HG03064 (cell line): ENCODE measurements at regions not wholly inside any gene's neighbourhood (a gene's known extent, or its start where the extent isn't known, plus 50 kb on each side); places are given as distances from the start of the nearest gene placed in this dataset.
"Not testable (repeated sequence)": the region's sequence is repeated elsewhere in the genome, so short reads cannot be mapped to it uniquely, and the experiment has no call there.

ENCODE experiments used
- ATAC-seq: cut with Tn5 transposase; IDR thresholded peaks from one replicate; pipeline ENCODE4 v1.9.1; 2021; ENCODE audit warnings: low read depth; ENCODE audit not compliant: unreplicated experiment

DNA sequence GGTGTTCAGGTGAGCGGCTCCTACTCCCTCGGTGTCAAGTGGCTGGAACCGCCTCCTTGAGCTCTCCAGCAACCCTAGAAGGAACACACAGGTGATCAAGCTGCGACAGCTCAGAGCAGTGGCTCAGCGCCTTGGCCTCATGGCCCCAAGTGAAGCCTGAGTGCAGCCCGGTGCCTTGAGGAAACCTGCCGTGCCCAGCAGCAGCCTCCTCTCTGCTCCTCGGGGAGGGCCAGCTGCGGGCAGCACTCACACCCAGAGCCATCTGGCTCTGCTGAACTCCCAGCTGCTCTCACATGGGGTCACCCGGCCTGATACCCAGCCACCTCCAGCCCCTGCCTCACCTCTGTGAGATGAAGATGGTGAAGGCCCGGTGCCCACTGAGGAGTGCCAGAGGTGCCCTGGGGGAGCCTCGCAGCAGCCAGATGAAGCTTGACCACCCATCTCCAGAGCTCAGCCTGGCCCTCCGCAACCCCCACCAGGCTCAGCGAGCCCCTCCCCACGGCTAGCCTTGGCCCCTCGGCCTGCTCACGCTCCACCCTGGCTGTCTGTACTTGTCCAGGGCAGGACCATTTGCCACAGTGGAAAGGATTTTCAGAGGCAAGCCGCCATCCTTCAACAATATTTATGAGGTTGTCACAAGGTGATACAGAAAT, 70.6 kb upstream of the RAB6C start:
- no peak for ATAC-seq

DNA sequence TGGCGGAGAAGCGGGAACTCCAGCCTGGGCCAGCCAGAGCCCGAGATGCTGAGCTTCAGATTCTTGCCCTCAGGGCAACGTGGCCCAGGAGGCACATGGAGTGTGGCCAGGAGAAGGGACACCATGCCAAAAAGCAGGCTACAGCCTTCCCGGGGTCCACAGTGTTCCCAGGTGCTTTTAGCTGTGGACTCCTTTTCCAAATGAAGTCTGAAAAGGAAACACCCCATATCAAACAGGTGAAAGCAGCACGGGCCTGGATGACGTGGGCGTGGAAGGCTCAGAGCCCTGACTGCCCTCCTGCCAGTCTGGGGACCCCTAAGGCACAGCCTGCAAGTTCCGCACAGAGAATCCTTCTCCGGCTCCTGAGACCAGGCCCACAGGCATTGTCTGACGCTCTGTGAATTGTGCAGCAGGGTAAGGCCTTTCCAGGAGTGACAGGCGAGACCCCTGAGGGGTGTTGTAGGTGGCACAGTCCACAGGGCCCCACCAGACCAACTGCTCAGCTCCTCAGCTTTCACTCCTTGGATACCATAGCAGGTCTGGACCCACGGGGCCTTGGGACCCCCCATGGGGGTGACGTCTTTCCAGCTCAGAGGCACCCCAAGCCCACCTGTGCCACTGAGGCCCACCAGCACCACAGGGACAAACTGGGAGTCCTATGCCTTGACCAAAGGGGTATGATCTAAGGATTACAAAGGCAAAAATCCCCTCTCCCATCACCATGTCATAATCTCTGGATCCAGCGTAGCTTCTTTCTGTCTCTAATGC, 69.6 kb upstream of the RAB6C start:
- ATAC-seq = no peak

DNA sequence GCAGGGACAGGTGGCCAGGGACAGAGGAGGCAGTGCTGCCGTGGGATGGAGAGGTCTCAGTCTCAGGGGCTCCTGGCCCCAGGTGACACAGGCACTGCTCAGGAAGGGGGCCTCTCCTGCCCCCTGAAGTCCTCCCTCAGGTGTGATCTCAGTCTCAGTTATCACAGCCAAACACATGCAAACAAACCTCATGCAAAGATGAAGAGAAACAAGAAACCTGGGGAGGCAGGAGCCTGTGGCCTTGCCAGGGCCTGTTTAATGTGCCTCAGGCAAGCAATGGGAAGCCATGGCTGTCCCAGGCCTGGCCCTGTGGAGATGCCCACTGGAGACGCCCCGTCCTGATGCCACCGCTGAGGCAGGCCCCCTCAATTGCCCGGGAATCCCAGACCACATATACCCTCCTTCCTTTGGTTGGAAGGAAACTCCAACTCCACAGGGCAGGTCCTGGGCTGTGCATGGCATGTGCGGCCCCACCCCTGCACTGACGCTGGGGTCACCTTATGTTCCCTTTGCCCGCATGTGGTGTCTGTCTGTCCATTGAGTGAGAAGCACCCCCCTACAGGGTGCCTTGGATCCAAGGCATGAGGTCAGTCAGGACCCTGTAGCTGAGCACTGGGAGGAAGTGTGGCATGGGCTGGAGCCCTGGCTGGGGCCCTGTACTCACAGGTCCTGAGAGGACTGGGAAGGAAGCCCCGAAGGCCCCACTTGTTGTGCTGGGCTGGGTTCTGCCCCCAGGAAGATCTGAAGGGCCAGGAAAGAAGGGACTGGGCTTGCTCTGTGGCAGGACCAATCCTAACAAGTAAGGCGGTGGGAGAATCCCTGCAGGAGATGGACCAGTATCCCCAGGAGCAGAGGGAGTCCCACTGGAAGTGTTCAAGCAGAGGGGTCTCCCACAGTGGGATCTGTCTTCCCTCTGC, 68.8 kb upstream of the RAB6C start:
- ATAC-seq = no peak

DNA sequence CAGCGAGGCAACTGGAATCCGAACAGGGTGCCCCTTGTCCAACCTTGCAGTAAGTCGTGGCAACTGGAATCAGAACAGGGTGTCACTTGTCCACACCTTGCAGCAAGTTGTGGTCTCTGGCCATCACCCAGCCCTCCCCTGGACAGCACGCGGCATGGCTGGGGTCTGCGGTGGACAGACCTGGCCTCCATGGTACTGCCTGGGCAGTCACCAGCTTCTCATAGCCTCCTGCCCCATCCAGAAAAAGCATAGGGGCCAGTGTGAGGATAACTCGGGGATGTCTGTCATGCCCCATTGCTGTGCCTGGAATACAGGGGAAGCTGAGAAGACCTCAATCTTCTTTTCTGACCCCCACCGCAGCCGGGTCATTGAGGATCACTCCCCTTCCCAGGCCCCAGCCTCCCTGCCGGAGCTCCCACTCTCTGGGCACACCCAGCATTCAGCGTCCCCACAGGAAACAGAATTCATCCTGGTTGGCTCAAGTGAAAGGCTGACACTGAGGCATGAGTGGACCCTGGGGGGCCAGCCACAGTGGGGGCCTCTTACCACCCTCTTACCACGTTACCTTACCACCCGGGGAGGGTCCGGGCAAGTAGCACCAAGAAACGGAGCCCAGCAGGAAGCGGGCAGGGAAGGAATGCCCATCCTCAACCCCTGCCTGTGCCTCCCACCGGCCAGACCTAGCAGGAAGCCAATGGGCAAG, 68.0 kb upstream of the RAB6C start:
- ATAC-seq = no peak

DNA sequence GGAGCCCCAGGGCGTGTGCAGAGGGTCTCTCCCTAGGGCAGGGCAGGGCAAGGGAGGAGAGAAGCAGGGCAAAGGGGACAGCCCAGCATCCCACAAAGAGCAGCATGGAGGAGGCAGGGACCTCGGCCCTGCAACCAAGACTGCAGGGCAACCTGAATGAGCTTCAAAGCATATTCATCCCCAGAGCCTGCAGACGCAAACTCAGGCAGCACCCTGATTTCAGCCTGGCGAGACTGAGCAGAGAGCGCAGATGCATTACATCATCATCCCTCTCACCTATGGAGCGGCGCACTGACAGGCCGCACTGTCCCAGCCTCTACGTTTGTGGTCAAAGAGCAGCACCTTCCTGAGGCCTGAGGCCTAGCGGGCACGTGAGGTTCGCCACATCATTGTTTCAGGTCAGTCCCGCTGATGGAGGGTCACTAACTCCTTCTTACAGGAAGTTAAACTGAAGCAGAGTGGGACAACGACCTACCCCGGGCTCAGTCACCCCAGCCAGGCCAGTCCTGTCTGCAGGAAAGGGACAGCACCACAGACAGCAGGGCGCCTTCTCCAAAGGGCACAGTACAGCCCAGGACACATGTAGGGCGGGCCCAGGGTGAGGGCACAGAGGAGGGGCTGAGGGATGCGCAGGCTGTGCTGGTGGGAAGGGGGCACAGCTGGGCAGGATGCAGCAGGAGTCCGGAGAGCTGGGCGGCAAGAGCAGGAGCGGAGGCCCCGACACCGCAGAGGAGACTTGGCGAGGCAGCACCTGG, 67.2 kb upstream of the RAB6C start:
- no peak for ATAC-seq

DNA sequence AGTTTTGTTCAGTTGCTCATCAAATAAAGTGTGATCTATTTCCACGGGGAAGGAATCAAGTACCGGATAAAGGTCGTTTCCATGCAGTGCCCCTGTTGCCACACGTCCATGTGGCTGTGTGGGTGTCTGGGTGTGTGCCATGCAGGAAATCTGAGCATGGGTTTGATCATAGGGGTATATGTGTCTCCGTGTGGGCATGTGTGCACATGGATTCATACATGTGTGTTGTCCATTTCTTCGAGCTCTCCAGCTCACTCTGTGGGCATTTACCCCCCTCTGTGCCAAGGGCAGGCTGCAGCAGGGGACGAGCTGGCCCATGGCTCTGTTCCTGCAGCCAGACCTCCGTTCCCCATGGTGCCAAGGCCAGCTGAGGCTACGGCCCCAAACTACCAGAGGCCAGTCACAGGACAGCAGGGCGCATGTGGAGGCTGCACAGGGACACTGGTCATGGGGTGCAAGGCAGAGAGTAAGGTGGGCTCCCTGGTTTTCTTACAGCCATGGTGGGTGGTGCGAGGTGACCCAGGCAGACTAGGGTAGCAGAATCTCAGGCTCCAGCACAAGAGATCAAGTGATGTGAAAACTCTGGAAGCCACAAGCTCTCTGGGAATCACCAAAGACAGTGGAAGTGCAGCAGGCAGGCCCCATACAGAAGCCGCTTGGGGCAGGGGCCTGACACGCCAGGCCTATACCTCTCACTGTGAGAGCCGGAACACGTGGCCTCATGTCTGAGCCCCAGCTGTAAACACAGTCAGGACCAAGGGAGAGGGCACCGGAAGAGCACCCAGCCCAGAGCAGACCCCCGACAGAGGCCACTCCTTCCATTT, 66.4 kb upstream of the RAB6C start:
- ATAC-seq = no peak

DNA sequence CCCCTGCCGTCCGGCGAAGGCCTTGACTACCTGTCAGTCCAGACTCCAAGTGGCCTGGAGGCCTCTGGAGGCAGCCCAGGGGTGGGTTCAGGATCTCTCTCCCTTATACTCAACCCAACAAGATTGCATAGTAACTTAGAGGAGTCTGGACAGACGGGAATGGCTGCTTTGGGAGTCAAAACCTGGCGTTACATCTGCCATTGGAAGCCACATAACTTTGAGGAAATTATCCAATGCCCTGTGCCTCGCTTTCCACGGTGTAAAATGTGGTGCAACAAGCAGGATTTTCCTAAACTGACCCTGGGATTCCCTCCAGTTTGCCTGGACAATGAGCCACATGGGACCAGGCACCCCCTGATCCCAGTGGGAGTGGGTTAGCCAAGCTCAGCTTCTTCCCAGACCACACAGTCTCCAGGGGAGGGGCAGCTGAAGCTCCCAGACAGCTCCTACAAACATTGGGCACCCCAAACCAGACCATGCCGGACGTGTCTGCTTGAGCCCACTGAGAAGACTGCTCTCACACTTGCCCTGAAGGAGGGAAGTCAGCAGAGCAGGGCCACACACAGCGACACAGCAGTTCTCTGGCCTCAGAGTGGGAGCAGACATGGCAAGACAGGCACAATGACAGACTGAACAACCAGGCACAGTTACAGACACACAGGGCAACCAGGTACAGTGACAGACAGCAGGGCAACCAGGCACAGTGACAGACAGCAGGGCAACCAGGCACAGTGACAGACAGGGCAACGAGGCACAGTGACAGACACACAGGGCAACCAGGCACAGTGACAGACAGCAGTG, 65.6 kb upstream of the RAB6C start:
- ATAC-seq = no peak

DNA sequence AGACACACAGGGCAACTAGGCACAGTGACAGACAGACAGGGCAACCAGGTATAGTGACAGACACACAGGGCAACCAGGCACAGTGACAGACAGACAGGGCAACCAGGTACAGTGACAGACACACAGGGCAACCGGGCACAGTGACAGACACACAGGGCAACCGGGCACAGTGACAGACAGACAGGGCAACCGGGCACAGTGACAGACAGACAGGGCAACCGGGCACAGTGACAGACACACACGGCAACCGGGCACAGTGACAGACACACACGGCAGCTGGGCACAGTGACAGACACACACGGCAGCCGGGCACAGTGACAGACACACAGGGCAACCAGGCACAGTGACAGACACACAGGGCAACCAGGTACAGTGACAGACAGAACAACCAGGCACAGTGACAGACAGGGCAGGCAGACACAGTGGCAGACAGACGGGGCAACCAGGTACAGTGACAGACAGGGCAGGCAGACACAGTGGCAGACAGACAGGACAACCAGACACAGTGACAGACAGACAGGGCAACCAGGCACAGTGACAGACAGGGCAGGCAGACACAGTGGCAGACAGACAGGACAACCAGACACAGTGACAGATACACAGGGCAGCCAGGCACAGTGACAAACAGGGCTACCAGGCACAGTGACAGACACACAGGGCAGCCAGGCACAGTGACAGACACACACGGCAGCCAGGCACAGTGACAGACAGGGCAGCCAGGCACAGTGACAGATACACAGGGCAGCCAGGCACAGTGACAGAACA, 64.7 kb upstream of the RAB6C start:
- ATAC-seq = no peak

DNA sequence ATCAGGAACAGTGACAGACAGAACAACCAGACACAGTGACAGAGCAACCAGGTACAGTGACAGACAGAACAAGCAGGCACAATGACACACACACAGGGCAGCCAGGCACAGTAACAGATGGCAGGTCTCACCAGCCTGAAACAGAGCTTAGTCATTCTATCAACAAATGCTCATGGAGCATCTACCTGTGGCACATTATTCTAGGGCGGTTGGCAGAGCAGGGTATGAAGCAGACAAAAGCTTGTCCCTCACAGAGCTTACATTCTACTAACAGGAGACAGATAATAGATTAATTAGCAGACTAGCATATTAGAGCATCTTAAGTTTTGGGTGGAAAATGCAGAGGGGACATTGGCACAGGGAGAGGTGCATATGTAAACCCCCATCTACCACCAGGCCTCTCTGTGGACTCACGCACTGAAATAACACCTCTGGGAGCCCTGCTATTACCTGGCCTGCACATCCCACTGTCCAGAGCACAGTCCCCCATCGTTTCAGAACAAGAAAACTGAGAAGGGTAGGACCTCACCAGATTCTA, 64.1 kb upstream of the RAB6C start:
- ATAC-seq = no peak

DNA sequence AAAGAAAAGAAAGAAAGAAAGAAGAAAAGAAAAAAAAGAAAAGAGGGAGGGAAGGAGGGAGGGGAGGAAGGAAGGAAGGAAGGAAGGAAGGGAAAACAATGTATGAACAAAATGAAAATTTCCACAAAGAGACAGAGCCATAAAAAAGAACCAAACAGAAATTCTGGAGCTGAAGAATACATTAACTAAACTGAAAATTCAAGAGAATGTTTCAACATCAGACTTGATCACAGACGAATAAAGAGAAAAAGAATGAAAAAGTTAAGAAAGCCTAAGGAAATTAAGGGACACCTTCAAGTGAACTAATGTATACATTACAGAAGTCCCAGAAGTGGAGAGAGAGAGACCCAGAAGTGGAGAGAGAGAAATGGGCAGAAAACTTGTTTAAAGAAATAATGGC, 60.9 kb upstream of the RAB6C start:
- ATAC-seq = no peak

DNA sequence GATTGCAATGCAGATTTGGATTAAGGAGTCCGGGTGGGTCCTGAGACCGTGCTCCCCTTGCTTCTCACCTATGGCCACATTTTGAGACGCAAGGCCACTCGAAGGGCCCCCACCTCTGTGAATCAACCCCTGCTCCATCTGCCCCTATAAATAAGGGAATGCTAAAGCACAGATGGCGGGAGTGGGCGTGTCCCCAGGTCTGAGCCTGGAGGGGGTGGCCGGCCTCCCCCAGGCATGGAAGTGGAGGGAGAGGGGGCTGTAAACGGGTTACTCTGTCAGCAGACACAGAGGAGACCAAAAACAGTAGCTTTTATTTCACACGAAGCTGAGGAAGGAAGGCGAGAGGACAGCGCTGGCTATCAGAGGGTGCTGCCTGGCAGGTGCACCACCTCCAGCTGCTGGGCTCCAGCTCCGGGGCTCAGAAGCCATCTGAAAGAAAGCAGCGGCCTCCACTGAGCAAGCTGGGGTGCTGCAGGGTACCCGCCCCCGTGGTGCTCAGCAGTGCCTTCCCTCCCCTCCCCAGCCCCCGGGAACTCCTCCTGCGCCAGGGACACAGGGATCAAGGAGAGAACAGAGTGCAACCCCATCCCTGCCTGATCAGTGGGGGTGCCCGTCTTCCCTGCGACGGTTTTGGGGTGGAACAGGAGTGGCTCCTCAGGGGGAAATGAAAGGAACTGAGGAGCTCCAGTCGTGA, 56.7 kb upstream of the RAB6C start:
- no peak for ATAC-seq

DNA sequence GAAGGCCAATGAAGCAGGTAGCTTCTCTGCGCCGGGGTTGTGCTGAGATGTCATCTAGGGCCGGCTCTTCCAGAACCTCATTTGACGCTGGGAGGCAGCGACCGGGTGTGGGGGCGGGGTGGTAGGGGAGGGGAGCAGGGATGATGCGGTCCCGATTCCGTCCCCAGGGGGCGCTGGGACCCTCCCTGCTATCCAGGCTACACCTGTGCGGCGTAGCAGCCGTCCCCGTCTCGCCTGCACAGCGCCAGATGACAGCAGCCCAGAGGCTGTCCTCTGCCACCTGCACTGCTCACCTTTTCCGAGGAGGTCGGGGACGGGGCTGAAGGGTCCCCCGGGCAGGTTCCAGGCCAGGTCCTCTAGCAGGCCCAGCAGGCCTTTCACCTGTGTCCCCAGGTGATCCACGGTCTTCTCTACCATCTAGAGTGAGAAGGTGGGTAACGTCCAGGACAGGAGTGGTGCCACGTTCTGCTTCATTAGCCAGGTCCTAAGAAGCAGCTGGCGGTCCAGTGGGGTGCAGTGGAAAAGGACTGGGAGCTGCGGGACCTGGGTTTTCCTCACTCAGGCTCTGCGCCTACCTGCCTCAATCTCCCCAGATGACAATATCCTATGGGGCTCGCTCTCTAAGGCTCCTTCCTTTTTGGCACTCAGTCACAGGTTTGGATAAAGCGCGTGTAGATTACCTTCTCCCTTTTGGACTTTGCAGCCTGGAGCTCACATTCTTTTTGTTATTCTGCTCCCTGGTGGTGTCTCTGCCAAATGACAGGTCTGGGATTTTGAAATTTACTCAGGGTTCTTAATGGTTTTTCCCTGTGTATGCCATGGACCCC, 56.0 kb upstream of the RAB6C start:
- no peak for ATAC-seq

DNA sequence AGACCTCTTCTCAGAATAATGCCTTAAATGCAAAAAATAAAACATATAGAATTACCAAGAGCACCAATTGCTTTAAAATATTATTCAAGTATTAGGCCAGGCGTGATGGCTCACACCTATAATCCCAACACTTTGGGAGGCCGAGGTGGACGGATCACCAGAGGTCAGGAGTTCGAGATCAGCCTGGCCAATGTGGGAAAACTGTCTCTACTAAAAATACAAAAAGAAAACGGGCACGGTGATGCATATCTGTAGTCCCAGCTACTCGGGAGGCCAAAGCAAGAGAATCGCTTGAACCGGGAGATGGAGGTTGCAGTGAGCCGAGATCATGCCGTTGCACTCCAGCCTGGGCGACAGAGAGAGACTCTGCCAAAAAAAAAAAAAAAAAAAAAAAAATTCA, 55.4 kb upstream of the RAB6C start:
- not testable (repeated sequence) for ATAC-seq

DNA sequence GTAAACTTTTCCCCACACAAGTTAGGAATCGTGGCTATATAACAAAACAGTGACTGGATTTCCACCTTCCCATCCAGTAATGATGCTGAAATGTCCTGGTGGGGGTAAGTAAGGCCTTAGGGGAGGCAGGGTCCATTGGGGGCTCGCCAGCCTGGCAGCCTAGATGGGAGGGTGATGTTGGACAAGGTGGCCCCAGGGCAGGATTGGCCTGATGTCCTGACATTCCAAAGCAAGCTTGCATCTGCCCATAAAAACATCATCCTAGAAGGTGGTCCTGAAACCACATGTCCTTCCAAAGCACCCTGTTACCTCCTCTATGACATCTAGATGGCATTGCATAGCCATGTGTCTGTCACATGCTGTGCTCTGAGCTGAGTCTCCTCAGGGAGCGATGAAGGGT, 54.1 kb upstream of the RAB6C start:
- no peak for ATAC-seq

DNA sequence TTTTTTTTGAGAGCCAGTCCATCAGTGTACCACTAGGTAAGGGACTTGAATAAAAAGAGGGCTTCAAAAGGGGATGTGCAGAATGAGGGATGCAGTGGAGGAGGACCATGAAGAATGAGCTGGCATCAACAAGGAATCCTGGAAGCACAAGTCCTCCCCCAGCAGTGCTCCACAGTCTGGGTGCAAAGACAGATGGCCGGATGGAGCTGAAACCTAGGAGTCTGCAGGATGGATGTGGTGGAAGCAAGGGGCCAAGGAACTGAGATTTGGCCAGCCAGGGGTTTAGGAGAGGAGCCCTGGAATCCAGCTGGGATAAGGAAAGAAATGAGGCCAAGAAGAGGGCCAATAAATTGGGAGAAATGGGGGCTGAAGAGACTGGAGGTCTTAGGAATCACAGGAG, 51.8 kb upstream of the RAB6C start:
- no peak for ATAC-seq
